ENCODE measurements at regions not wholly inside any gene's neighbourhood (a gene's known extent, or its start where the extent isn't known, plus 50 kb on each side); places are given as distances from the start of the nearest gene placed in this dataset.

DNA sequence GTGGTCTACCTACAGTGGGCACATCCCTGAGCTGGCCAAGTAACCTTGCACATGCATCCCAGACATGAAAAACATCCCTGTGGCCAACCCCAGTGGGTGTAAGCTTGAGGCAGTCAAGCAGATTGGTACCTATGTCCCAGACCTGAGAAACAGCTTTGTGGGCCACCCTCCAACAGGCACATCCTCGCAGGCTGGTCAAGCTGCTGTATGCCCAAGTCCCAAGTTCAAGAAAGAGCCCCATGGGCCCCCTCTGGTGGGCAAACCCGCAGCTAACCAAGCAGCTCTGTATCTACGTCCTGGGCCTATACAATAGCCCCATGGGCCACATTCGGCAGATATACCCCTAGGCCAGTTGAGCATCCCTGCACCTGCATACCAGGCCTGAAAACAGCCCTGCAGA is 186.3 kb upstream of the GPR149 start:
- no peak overlapping the region for H3K4me3 ChIP-seq (ENCODE audit: low read depth, low read length)
- DNase-seq (ENCODE audit: low read depth), result no peak

DNA sequence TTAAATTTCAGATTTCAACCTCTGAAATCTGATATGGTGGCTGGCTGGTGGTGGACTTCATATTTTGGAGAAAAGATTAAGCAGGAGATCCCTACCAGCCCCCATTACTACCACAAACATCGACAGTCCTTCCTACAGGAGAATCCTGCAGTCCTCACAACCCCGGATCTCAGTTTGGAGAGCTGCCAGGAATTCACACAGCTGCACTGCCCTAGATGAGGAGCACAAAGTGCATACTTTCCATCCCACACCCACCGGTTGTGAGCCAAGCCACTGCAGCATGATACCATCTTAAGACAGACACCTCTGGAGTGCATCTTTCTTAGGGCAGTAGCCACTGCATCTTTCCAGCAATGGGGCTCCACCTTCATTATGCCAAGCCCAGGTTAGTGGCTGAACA is 185.5 kb upstream of the GPR149 start:
- no peak overlapping the region for H3K4me3 ChIP-seq (ENCODE audit: low read depth, low read length)
- peak; percentile 7 for DNase-seq (ENCODE audit: low read depth)

DNA sequence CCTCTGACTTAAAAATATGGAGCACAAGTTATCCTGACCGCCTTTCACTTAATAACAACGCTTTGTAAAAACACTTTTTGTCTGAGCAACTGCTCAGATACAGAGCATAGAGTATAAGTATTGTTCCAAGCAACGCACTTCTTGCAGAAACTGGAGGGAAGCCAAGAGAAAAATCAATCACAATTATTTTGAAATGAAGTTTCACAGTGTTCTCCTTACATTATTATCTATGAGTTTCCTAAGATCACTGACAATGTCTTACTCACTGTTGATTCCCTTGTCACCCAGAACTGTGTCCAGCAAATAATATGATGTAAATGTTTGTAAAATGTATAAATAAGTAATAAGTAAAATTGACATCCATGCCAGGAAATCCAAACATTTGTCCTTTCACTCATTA is 184.6 kb upstream of the GPR149 start:
- no peak for DNase-seq (ENCODE audit: low read depth)
- no peak overlapping the region for H3K4me3 ChIP-seq (ENCODE audit: low read depth, low read length)

- no peak for DNase-seq (ENCODE audit: low read depth)
- no peak overlapping the region for H3K4me3 ChIP-seq (ENCODE audit: low read depth, low read length)
Observed at GRCh38 chr3:154614078-154614477, 184.1 kb upstream of the GPR149 start.

GRCh38 chr3:154602241-154602640 is 172.3 kb upstream of the GPR149 start:
- no peak for DNase-seq (ENCODE audit: low read depth)

DNA sequence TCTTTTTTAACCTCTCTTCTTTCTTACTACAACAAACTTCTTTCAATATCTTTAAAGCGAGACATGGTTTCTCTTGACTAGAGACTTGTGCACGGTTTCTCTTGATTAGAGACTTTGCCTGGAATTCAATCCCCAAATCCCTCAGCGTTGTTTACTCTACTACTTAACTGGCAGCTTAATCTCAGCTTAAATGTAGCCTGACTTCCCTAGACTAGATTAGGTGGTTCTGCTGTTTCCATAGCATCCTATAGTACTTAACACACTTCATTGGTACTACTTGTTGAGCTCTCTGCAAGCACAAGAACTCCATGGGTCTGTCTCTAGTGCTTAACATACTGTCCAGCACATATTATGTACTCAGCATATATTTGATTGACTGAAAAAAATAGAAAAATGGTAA is 168.2 kb upstream of the GPR149 start:
- no peak for DNase-seq (ENCODE audit: low read depth)
- no peak overlapping the region for H3K4me3 ChIP-seq (ENCODE audit: low read depth, low read length)

More at GRCh38 chr3:154602241-154602640, 172.3 kb upstream of the GPR149 start:
- no peak overlapping the region for H3K4me3 ChIP-seq (ENCODE audit: low read depth, low read length)

GRCh38 chr3:154590675-154591384 is 160.8 kb upstream of the GPR149 start:
- no peak overlapping the region for H3K4me3 ChIP-seq (ENCODE audit: low read depth, low read length)
- no peak for DNase-seq (ENCODE audit: low read depth)

DNA sequence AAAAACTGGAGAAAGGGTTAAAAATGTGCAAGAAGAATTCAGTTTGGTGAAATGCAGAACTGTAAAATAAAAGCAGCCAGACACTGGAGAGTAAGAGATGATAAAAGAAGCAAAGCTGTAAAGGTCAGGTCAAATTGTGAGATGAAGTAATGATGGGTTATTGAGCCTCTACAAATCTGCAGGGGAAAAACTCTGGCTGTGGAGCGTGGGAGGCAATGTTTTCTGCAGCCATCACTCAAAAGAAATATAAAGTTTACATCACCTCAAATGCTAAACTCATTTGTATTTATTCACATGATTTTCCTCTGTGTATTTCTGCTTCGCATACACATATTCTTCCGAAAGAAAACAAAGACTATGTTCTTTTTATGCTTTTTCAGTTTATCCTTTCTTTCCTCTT is 158.8 kb upstream of the GPR149 start:
- no peak for DNase-seq (ENCODE audit: low read depth)
- H3K4me3 ChIP-seq (ENCODE audit: low read depth, low read length), result no peak overlapping the region

DNA sequence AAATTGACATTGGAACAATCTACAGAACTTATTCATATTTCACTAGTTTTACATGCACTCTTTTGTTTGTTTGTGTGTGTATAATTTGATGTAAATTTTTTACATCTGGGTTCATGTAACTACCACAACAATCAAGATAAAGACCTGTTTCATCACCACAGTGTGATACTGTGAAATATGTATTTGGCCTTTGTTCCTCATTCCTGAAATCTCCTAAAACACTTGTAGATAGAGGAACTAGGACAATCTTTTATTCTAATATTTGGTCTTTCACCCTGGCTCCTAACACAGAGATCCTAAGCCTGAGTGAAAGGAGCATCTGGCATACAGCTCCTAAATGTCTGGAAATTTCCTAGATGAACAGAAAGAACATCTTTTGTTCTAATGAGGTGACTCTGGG is 155.0 kb upstream of the GPR149 start:
- DNase-seq (ENCODE audit: low read depth), result no peak
- no peak overlapping the region for H3K4me3 ChIP-seq (ENCODE audit: low read depth, low read length)

DNA sequence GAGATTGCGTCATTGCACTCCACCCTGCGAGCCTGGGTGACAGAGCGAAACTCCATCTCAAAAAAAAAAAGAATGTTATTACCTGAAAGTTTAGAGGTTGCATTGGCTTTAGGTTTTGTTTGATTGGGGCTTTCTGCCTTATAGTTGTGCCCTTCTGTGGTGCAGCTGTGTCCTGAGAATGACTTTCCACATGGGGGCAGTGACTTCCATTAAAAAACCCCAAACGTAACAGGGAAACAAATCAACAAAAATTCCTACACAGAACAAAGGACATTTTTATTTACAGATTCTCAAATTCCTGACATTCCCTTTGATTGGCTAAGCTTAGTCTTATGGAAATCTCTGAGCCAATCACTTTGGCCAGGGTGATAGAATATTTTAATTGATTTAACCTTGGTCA is 154.1 kb upstream of the GPR149 start:
- H3K4me3 ChIP-seq (ENCODE audit: low read depth, low read length), result no peak overlapping the region
- no peak for DNase-seq (ENCODE audit: low read depth)

GRCh38 chr3:154583086-154583634 is 153.2 kb upstream of the GPR149 start:
- DNase-seq (ENCODE audit: low read depth), result no peak
- no peak overlapping the region for H3K4me3 ChIP-seq (ENCODE audit: low read depth, low read length)

DNA sequence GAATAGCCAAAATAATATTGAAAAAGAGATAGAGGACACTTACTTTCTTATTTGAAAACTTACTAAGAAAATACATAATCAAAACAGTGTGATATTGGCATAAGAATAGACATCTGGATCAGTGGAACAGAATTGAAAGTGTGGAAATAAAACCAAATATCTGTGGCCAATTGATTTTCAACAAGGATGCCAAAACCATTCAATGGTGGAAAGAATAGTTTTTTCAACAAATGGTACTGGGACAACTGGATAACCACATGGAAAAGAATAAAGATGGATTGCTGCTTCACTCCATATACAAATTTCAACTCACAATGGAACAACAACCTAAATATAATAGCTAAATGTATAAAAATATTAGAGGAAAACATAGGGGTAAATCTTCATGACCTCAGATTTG is 152.5 kb upstream of the GPR149 start:
- no peak for DNase-seq (ENCODE audit: low read depth)
- H3K4me3 ChIP-seq (ENCODE audit: low read depth, low read length), result no peak overlapping the region

DNA sequence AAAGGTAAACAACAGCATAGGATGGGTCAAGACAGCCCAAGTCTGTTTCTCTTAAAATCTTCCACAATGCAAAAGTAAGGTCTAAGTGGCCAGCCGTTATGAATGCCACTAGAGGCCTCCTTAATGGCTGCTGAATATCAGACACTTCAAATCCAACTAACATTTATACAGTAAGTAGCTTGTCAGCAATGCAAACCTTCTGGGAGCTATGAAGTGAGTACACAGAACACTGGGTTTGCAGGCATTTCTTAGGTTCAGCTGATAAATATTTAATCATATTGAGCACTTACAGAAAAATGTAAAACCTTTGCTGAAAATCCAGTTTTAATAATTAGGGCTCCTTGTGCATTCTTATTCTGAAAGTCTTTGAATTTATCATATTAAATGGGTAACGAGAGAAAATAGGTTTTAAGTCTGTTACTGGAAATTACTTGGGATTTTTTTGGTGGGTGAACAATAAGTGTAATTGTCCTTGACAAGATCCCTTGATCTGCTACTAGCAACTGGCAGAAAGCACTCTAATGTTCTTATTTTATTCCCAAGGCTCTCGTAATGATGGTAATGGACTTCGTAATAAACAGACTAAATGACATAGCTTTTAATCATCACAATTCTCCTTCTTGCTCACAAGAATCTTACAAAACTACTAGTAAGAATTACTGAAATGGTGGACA is 141.7 kb upstream of the GPR149 start:
- no peak for DNase-seq (ENCODE audit: low read depth)
- no peak overlapping the region for H3K4me3 ChIP-seq (ENCODE audit: low read depth, low read length)

DNA sequence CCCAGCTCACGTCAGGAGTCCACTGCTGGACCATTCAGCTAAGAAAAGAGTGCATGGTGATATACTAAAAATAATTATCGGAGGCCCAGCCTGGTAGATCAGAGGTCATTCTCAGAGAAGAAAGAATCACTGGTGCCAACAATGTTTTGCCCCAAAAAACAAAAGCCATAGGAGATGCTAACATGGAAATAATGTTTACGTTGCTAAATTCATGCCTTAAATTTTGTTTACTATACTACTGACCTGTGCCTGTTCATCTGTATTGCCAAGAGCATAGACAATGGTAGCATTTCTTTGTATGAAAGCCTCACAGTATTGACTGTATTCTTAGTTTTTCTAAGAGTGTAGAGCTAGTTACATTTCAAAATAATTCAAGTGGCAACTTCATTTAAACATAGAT is 138.1 kb upstream of the GPR149 start:
- H3K4me3 ChIP-seq (ENCODE audit: low read depth, low read length), result no peak overlapping the region
- no peak for DNase-seq (ENCODE audit: low read depth)

DNA sequence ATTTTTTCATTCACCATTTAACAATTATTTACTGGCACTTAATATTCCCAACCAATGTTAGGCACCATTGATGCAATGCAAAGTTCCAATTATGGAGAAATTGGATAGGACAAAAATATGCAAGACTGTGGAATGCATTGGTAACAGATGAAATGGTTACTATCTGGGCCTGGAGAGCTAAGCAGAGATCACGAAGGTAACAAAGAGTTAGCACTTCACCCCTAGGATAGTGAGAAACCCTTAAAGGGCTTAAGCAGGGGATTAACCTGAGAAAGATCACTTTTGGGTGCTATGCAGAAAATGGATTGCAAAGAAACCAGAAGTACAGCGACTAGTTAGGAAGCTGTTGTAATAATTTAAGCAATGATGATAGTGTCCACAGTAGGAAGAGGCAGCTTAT is 129.6 kb upstream of the GPR149 start:
- H3K4me3 ChIP-seq (ENCODE audit: low read depth, low read length), result no peak overlapping the region
- DNase-seq (ENCODE audit: low read depth), result no peak

DNA sequence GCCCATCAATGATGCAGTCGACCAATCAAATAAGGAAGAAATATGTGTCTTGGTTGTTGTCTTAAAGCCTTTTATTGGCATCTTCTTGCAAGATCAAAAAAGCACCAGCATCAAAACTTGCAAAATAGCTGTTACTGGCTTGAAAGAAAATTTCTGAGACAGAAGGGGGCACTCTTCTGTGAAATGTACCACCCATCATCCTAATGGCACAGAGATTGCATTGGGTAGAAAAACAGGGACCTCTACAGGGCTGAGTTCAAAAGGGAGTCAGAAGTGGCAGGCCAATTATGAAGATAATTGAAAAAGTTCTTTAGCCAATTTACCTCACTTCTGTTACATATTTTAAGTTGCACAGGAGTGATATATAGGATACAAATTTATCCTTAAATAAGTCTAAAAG is 122.3 kb upstream of the GPR149 start:
- no peak overlapping the region for H3K4me3 ChIP-seq (ENCODE audit: low read depth, low read length)
- no peak for DNase-seq (ENCODE audit: low read depth)

DNA sequence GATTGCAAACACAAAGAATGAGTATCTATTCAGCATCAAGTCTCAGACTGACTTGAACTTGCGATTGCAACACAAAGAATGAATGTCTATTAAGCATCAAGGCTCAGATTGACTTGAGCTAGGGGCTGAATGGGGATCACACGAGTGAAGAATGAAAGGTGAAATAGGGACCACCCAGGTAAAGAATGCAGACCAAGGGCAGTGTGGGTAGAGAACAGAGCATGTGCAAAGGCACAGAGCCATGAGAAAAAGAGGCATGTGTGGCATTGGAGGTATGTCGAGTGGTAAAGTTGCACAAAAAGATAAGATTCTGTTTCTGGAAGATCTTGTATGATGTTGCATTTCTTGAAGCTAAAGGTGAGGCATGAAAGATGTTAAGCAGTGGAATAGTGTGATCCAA is 119.4 kb upstream of the GPR149 start:
- no peak for DNase-seq (ENCODE audit: low read depth)
- no peak overlapping the region for H3K4me3 ChIP-seq (ENCODE audit: low read depth, low read length)

GRCh38 chr3:154548341-154548740 is 118.4 kb upstream of the GPR149 start:
- H3K4me3 ChIP-seq (ENCODE audit: low read depth, low read length), result no peak overlapping the region
- DNase-seq (ENCODE audit: low read depth), result no peak

DNA sequence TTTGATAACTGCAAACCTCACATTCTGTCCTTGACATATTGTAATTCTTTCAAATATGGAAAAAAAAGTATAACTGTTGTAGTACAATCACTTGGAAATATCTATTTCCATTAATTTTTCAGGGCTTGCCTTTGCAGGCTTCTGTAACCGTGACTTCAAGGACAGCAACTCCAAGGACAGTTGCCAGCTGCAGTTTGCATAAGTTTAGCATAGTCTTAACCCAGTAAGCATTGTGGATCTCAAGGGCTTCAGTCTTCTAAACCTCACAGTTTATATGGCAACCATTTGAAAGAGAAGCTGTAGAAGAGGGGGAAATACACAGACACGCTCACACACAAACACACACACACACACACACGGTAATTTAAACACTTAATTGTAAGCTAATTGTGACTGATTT is 112.8 kb upstream of the GPR149 start:
- DNase-seq (ENCODE audit: low read depth), result no peak
- H3K4me3 ChIP-seq (ENCODE audit: low read depth, low read length), result no peak overlapping the region

- H3K4me3 ChIP-seq (ENCODE audit: low read depth, low read length), result no peak overlapping the region
- peak; percentile 25 for DNase-seq (ENCODE audit: low read depth)
Observed at GRCh38 chr3:154540950-154541604, 111.1 kb upstream of the GPR149 start.
